Mesendoderm (in vitro differentiated cells): ENCODE measurements at regions not wholly inside any gene's neighbourhood (a gene's known extent, or its start where the extent isn't known, plus 50 kb on each side); places are given as distances from the start of the nearest gene placed in this dataset.

Experiments used
- DNase-seq: peaks from one replicate; pipeline ENCODE4 v3.0.0; 2013
- H2AK5ac ChIP-seq: 2 replicates; pipeline ENCODE4 v1.6.1; 2013; ENCODE audit warnings: low read length, inconsistent platforms
- H2BK120ac ChIP-seq: 2 replicates; pipeline ENCODE4 v1.6.1; 2013; ENCODE audit warnings: low read depth, mild to moderate bottlenecking, low read length, moderate library complexity, mixed read lengths
- H2BK15ac ChIP-seq: replicated peaks from 2 replicates; pipeline ENCODE4 v1.6.1; 2013; ENCODE audit warnings: low read depth, mild to moderate bottlenecking, moderate library complexity
- H2BK5ac ChIP-seq: 2 replicates; pipeline ENCODE4 v1.6.1; 2013; ENCODE audit warnings: low read length, inconsistent platforms
- H3K18ac ChIP-seq: 2 replicates; pipeline ENCODE4 v1.6.1; 2013; ENCODE audit warnings: mild to moderate bottlenecking, low read length, mixed read lengths
- H3K23ac ChIP-seq: one replicate; pipeline ENCODE4 v1.6.1; 2013; ENCODE audit warnings: low read length
- H3K27ac ChIP-seq: 2 replicates; pipeline ENCODE4 v1.5.1; 2013; ENCODE audit warnings: low read depth, mild to moderate bottlenecking, inconsistent platforms, low read length, moderate library complexity
- H3K27me3 ChIP-seq: 2 replicates; pipeline ENCODE4 v1.6.1; 2013; ENCODE audit warnings: low read length, control low read depth, mild to moderate bottlenecking, inconsistent platforms; ENCODE audit not compliant: insufficient read depth, poor library complexity
- H3K36me3 ChIP-seq: 2 replicates; pipeline ENCODE4 v1.6.1; 2013; ENCODE audit warnings: low read length, inconsistent platforms; ENCODE audit not compliant: control insufficient read depth, insufficient read depth
- H3K4ac ChIP-seq: one replicate; pipeline ENCODE4 v1.6.1; 2013; ENCODE audit warnings: low read depth, mild to moderate bottlenecking, low read length, moderate library complexity
- H3K4me1 ChIP-seq: 2 replicates; pipeline ENCODE4 v1.6.1; 2013; ENCODE audit warnings: low read depth, low read length, inconsistent platforms; ENCODE audit not compliant: control insufficient read depth
- H3K4me2 ChIP-seq: 2 replicates; pipeline ENCODE4 v1.6.1; 2013; ENCODE audit warnings: low read length
- H3K4me3 ChIP-seq: 2 replicates; pipeline ENCODE4 v1.5.1; 2013; ENCODE audit warnings: mild to moderate bottlenecking, low read length
- H3K56ac ChIP-seq: one replicate; pipeline ENCODE4 v1.6.1; 2013; ENCODE audit warnings: low read length
- H3K79me1 ChIP-seq: 2 replicates; pipeline ENCODE4 v1.6.1; 2013; ENCODE audit warnings: low read length, inconsistent platforms
- H3K79me2 ChIP-seq: 2 replicates; pipeline ENCODE4 v1.6.1; 2013; ENCODE audit warnings: mild to moderate bottlenecking, low read length; ENCODE audit not compliant: control insufficient read depth, insufficient read depth
- H3K9ac ChIP-seq: 2 replicates; pipeline ENCODE4 v1.6.1; 2013; ENCODE audit warnings: low read length, inconsistent platforms
- H4K5ac ChIP-seq: one replicate; pipeline ENCODE4 v1.6.1; 2013; ENCODE audit warnings: low read length
- H4K8ac ChIP-seq: one replicate; pipeline ENCODE4 v1.6.1; 2013; ENCODE audit warnings: low read depth, mild to moderate bottlenecking, control low read depth, low read length, moderate library complexity
- WGBS: extraction: QIAGEN DNeasy Blood & Tissue Kit; methylation state at CpG from one replicate; pipeline ENCODE4 v1.1.7; 2013; ENCODE audit warnings: low lambda C conversion rate, missing lambda C conversion rate; ENCODE audit not compliant: insufficient coverage; ENCODE audit errors: extremely low coverage; 5-methylcytosine and 5-hydroxymethylcytosine counted together

DNA sequence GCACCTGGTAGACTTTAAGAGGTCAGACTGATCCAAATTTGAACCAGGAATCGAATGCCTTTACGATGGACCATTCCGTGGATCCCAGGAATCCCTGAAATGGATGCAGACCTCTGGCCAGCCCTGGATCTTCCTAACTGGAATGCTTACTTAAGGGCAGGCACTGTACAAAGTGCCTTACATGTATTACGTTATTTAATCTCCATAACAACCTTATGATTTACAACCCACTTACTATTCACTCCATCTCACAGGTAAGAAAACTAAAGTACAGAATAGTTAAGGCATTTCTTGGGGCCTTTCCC lies 93.6 kb downstream of the HSPH1 start:
- Histone ChIP-seq H3K4me3 (no peak overlapping the region), H3K27me3 (no peaks in the 10 kb centered on the region), H3K56ac (no peak overlapping the region), H3K27ac (no peak overlapping the region), H2BK15ac (no peak overlapping the region), H3K4me1 (no peaks in the 10 kb centered on the region), H3K4ac (no peak overlapping the region), H3K79me2 (no peaks in the 10 kb centered on the region), H3K4me2 (no peak overlapping the region), H2AK5ac (no peak overlapping the region), H4K8ac (no peak overlapping the region), H3K79me1 (no peaks in the 10 kb centered on the region), H3K23ac (no peak overlapping the region), H3K9ac (no peak overlapping the region), H2BK5ac (no peak overlapping the region), H3K36me3 (no peaks in the 10 kb centered on the region), H4K5ac (no peak overlapping the region), H2BK120ac (no peak overlapping the region), H3K18ac (no peak overlapping the region)
- no CpG with 5 or more reads among the region's 4 CpGs for WGBS
- DNase-seq: no peak

DNA sequence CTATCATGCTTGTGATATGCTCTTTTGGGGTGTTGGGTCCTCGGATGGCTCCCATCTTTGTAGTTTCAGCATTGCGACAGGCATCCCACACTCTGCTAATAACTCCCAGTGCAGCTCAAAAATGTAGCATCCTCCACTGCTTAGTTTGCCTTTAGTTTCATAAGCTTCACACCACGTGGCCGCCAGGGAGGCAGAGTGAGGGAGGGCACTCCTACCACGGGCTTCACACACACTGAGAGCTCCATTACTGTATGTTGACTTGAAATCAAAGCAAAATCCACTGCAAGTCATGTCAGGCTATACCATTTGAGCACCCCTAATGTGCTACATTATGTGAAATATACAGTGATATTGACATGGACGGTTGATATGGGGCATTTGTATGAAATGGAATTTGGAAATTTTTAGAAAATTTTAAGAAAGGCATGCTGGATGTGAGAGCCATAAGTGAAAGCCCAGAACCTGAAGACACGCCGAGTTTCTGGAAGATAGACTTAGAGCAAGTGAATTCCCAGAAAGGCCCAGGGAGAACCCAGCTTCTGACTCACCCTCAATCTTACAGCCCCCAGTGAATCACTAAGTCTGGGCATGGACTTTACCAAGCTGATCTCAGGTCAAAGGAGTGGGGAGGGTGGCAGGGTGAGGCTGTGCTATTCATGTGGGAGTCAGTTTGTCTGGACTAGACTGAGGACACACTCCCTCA lies 94.1 kb downstream of the HSPH1 start:
- H3K56ac ChIP-seq: no peak overlapping the region
- H3K4ac ChIP-seq: no peak overlapping the region
- no peak overlapping the region for H3K23ac ChIP-seq
- no peak overlapping the region for H4K8ac ChIP-seq
- no peaks in the 10 kb centered on the region for H3K36me3 ChIP-seq
- no peak overlapping the region for H3K18ac ChIP-seq
- H3K9ac ChIP-seq: no peak overlapping the region
- no peak overlapping the region for H2BK120ac ChIP-seq
- H3K4me1 ChIP-seq: no peaks in the 10 kb centered on the region
- H3K4me3 ChIP-seq: no peak overlapping the region
- no peaks in the 10 kb centered on the region for H3K27me3 ChIP-seq
- no peaks in the 10 kb centered on the region for H3K79me1 ChIP-seq
- H2AK5ac ChIP-seq: no peak overlapping the region
- no peak overlapping the region for H3K27ac ChIP-seq
- 100% methylated on average over 1 of the region's 8 CpGs for WGBS
- H3K79me2 ChIP-seq: no peaks in the 10 kb centered on the region
- no peak overlapping the region for H2BK15ac ChIP-seq
- DNase-seq: no peak
- no peak overlapping the region for H2BK5ac ChIP-seq
- H4K5ac ChIP-seq: no peak overlapping the region
- H3K4me2 ChIP-seq: no peak overlapping the region

DNA sequence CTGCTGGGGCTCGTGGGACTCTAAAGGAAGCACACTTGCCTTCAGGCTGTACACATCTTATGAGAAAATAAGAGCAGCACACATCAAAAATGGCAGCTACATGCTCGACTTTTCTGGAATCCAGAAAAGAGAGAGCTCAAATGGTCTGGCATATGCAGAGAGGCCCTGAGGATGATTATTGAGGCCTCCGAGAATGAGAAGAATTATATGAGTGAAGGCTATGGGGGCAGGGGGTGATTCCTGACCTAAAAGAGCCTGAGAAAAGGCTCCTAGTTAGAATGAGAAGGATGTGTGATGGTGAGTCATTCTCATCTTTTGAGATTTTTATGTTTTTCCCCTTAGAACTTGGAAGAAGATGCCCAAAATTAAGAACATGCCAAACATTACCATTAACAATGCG lies 97.1 kb downstream of the HSPH1 start:
- Histone ChIP-seq H2BK120ac (no peak overlapping the region), H3K79me2 (no peaks in the 10 kb centered on the region), H3K4ac (no peak overlapping the region), H3K9ac (no peak overlapping the region), H3K79me1 (no peaks in the 10 kb centered on the region), H3K27ac (no peak overlapping the region), H3K4me2 (no peak overlapping the region), H3K56ac (no peak overlapping the region), H4K5ac (no peak overlapping the region), H2BK15ac (no peak overlapping the region), H3K23ac (no peak overlapping the region), H3K4me3 (no peak overlapping the region), H2AK5ac (no peak overlapping the region), H3K27me3 (no peaks in the 10 kb centered on the region), H3K18ac (no peak overlapping the region), H4K8ac (no peak overlapping the region), H3K36me3 (no peaks in the 10 kb centered on the region), H2BK5ac (no peak overlapping the region), H3K4me1 (no peaks in the 10 kb centered on the region)
- WGBS: no CpG with 5 or more reads among the region's 4 CpGs
- DNase-seq: no peak

DNA sequence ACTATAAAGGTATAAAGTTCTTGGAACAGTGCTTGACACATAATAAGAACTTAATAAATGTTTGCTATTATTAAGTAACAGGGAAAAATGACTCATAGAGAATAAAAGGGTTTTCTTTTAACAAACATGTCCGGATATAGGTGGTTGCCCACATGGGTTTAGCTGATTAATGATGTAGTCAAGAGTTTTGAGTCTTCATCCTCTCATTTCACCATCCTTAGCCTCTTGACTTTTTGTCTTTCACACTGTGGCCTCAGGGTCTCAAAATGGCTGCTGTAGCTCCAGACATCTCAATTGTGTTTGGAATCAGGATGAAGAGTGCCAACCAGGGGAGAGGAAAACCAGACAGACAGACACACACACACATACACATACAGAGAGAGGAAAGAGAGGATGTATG lies 97.9 kb downstream of the HSPH1 start:
- DNase-seq: no peak
- Histone ChIP-seq H3K79me1 (no peaks in the 10 kb centered on the region), H3K23ac (no peak overlapping the region), H3K4ac (no peak overlapping the region), H4K8ac (no peak overlapping the region), H3K4me1 (no peaks in the 10 kb centered on the region), H2AK5ac (no peak overlapping the region), H3K79me2 (no peaks in the 10 kb centered on the region), H3K4me2 (no peak overlapping the region), H3K56ac (no peak overlapping the region), H3K27me3 (no peaks in the 10 kb centered on the region), H3K27ac (no peak overlapping the region), H4K5ac (no peak overlapping the region), H2BK120ac (no peak overlapping the region), H3K18ac (no peak overlapping the region), H2BK5ac (no peak overlapping the region), H3K9ac (no peak overlapping the region), H3K4me3 (no peak overlapping the region), H3K36me3 (no peaks in the 10 kb centered on the region), H2BK15ac (no peak overlapping the region)
- no CpG with 5 or more reads among the region's 1 CpG for WGBS

DNA sequence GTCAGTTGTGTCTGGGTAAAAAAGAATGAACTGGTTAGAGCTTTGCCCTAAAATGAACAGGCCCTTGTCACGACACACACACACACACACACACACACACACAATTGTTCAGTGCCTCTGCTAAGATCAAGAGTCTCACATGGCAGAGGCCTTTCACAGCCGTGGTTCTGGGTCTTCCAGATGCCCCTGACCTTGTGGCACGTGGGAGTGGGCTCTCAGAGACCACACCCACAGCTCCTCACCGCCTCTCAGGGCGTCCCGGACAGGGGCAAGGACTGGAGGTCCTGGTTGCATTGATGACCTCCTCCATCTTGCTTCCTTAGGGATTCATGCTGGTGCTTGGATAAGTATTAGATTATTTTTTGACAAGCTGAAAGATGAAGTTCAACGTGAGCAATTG lies 101.0 kb downstream of the HSPH1 start:
- Histone ChIP-seq H3K18ac (no peak overlapping the region), H3K27ac (no peak overlapping the region), H3K79me2 (no peaks in the 10 kb centered on the region), H3K79me1 (no peaks in the 10 kb centered on the region), H3K56ac (no peak overlapping the region), H3K4ac (no peak overlapping the region), H3K4me1 (no peaks in the 10 kb centered on the region), H3K23ac (no peak overlapping the region), H3K4me2 (no peak overlapping the region), H3K4me3 (no peak overlapping the region), H2AK5ac (no peak overlapping the region), H3K9ac (no peak overlapping the region), H2BK120ac (no peak overlapping the region), H2BK5ac (no peak overlapping the region), H3K36me3 (no peaks in the 10 kb centered on the region), H4K5ac (no peak overlapping the region), H2BK15ac (no peak overlapping the region), H4K8ac (no peak overlapping the region), H3K27me3 (no peaks in the 10 kb centered on the region)
- no CpG with 5 or more reads among the region's 7 CpGs for WGBS
- DNase-seq: no peak

DNA sequence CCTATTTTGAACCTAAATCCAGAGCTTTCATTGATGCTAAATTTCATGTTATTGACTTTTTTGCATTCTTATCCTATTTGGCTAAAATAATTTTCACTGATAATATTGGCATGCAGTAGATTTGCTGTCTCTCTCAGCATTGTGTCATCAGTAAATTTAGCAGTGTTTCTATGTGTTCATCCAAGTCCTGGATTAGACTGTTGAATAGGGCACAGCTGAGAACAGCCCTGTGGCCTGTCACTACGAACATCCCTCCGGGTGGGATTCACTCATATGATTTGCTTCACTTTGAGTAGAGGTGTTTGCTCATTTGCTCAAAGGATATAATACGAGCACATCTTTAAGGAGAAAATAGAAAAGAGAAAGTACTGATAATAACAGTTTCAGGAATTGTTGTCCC lies 101.5 kb downstream of the HSPH1 start:
- Histone ChIP-seq H2AK5ac (no peak overlapping the region), H4K5ac (no peak overlapping the region), H3K4me3 (no peak overlapping the region), H2BK5ac (no peak overlapping the region), H3K27me3 (no peaks in the 10 kb centered on the region), H2BK15ac (no peak overlapping the region), H3K36me3 (no peaks in the 10 kb centered on the region), H3K4me1 (no peaks in the 10 kb centered on the region), H4K8ac (no peak overlapping the region), H3K79me2 (no peaks in the 10 kb centered on the region), H3K18ac (no peak overlapping the region), H3K56ac (no peak overlapping the region), H3K4ac (no peak overlapping the region), H3K9ac (no peak overlapping the region), H3K4me2 (no peak overlapping the region), H2BK120ac (no peak overlapping the region), H3K79me1 (no peaks in the 10 kb centered on the region), H3K27ac (no peak overlapping the region), H3K23ac (no peak overlapping the region)
- WGBS: no CpG with 5 or more reads among the region's 3 CpGs
- no peak for DNase-seq
